HepG2 (cell line): ENCODE measurements at regions not wholly inside any gene's neighbourhood (a gene's known extent, or its start where the extent isn't known, plus 50 kb on each side); places are given as distances from the start of the nearest gene placed in this dataset.

Experiments
- JDP2 ChIP-seq: sonication (generic); formaldehyde crosslinking; IDR thresholded peaks from 2 replicates; pipeline ENCODE4 v1.8.1; 2022; ENCODE audit warnings: missing genetic modification reagents, borderline replicate concordance
- MYNN ChIP-seq: sonication (generic); formaldehyde crosslinking; IDR thresholded peaks from 2 replicates; pipeline ENCODE4 v1.4.0; 2020; ENCODE audit warnings: mild to moderate bottlenecking, low read depth, missing genetic modification reagents
- PITX1 ChIP-seq: sonication (generic); formaldehyde crosslinking; IDR thresholded peaks from 2 replicates; pipeline ENCODE4 v1.5.1; 2020; ENCODE audit warnings: mild to moderate bottlenecking, missing genetic modification reagents
- TEAD3 ChIP-seq: optimal IDR thresholded peaks from 2 replicates; pipeline ENCODE3; 2016; ENCODE audit warnings: borderline replicate concordance
- XBP1 ChIP-seq: sonication (generic); formaldehyde crosslinking; IDR thresholded peaks from 2 replicates; pipeline ENCODE4 v1.5.0; 2020; ENCODE audit warnings: missing genetic modification reagents
- ZC3H13 ChIP-seq: sonication (generic); formaldehyde crosslinking; IDR thresholded peaks from 2 replicates; pipeline ENCODE4 v1.8.1; 2023; ENCODE audit warnings: mild to moderate bottlenecking, missing genetic modification reagents, moderate library complexity
- ZNF343 ChIP-seq: sonication (generic); formaldehyde crosslinking; IDR thresholded peaks from 2 replicates; pipeline ENCODE4 v1.4.0; 2020; ENCODE audit warnings: mild to moderate bottlenecking, missing genetic modification reagents
- TF ChIP-seq, protein P1 (sequence below): IDR thresholded peaks from 2 replicates; pipeline ENCODE4 v1.4.0; 2020; ENCODE audit warnings: mild to moderate bottlenecking, missing genetic modification reagents
- TF ChIP-seq, protein P2 (sequence below): sonication (generic); formaldehyde crosslinking; IDR thresholded peaks from 2 replicates; pipeline ENCODE4 v1.5.0; 2020; ENCODE audit warnings: mild to moderate bottlenecking, missing genetic modification reagents, borderline replicate concordance

DNA sequence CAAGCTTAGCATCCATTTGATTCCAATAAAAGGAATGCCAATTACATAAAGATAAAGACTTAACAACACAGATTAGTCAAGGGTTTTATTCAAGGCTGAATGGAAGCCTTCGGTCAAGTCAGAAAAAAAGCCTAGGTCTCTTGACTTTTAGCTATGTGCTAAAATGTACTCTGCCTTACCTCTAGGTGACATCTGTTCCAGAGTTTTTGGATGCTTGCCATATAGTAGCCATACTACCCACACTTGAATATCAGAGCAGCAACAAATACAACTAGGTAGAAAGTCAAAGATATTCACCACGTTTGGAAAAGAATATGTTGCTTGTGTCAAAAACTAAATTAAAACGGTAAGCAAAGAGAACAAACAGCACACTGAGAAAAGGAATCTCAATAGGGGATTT, 484.7 kb downstream of the ELAVL2 start (continued):
- TF ChIP-seq, protein P1, sequence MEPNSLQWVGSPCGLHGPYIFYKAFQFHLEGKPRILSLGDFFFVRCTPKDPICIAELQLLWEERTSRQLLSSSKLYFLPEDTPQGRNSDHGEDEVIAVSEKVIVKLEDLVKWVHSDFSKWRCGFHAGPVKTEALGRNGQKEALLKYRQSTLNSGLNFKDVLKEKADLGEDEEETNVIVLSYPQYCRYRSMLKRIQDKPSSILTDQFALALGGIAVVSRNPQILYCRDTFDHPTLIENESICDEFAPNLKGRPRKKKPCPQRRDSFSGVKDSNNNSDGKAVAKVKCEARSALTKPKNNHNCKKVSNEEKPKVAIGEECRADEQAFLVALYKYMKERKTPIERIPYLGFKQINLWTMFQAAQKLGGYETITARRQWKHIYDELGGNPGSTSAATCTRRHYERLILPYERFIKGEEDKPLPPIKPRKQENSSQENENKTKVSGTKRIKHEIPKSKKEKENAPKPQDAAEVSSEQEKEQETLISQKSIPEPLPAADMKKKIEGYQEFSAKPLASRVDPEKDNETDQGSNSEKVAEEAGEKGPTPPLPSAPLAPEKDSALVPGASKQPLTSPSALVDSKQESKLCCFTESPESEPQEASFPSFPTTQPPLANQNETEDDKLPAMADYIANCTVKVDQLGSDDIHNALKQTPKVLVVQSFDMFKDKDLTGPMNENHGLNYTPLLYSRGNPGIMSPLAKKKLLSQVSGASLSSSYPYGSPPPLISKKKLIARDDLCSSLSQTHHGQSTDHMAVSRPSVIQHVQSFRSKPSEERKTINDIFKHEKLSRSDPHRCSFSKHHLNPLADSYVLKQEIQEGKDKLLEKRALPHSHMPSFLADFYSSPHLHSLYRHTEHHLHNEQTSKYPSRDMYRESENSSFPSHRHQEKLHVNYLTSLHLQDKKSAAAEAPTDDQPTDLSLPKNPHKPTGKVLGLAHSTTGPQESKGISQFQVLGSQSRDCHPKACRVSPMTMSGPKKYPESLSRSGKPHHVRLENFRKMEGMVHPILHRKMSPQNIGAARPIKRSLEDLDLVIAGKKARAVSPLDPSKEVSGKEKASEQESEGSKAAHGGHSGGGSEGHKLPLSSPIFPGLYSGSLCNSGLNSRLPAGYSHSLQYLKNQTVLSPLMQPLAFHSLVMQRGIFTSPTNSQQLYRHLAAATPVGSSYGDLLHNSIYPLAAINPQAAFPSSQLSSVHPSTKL (CRISPR knock-in tag), result no peak
- no peak for TF ChIP-seq ZNF343
- TF ChIP-seq TEAD3 (CRISPR knock-in tag), result no peak
- TF ChIP-seq JDP2, result no peak
- no peak for TF ChIP-seq XBP1 (CRISPR knock-in tag)
- TF ChIP-seq, protein P2, sequence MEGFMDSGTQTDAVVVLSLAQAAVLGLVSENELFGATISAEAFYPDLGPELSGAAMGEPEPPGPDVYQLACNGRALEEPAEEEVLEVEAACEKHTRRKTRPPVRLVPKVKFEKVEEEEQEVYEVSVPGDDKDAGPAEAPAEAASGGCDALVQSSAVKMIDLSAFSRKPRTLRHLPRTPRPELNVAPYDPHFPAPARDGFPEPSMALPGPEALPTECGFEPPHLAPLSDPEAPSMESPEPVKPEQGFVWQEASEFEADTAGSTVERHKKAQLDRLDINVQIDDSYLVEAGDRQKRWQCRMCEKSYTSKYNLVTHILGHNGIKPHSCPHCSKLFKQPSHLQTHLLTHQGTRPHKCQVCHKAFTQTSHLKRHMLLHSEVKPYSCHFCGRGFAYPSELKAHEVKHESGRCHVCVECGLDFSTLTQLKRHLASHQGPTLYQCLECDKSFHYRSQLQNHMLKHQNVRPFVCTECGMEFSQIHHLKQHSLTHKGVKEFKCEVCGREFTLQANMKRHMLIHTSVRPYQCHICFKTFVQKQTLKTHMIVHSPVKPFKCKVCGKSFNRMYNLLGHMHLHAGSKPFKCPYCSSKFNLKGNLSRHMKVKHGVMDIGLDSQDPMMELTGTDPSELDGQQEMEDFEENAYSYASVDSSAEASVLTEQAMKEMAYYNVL (CRISPR knock-in tag), result no peak
- TF ChIP-seq ZC3H13 (CRISPR knock-in tag), result no peak
- TF ChIP-seq MYNN (CRISPR knock-in tag), result no peak
- TF ChIP-seq PITX1 (CRISPR knock-in tag), result no peak
